ENCODE measurements at regions not wholly inside any gene's neighbourhood (a gene's known extent, or its start where the extent isn't known, plus 50 kb on each side); places are given as distances from the start of the nearest gene placed in this dataset.

- no peak for TF ChIP-seq MYBL2 (CRISPR knock-in tag; IDR thresholded peaks at IDR 0.05)
- TF ChIP-seq ZBTB43 (CRISPR knock-in tag; IDR thresholded peaks at IDR 0.05) = no peak
- TF ChIP-seq CTCF (IDR thresholded peaks at IDR 0.05) = no peak
- TF ChIP-seq SP1 (CRISPR knock-in tag; conservative IDR thresholded peaks at IDR 0.05) = no peak
- no peak for TF ChIP-seq KAT7 (CRISPR knock-in tag; IDR thresholded peaks at IDR 0.05; ENCODE audit: borderline replicate concordance)
- no peak for TF ChIP-seq CBFB (CRISPR knock-in tag; IDR thresholded peaks at IDR 0.05; ENCODE audit: low read depth)
- no peak for TF ChIP-seq TP53 (CRISPR knock-in tag; IDR thresholded peaks at IDR 0.05)
- TF ChIP-seq, protein P1, sequence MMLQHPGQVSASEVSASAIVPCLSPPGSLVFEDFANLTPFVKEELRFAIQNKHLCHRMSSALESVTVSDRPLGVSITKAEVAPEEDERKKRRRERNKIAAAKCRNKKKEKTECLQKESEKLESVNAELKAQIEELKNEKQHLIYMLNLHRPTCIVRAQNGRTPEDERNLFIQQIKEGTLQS (CRISPR knock-in tag; conservative IDR thresholded peaks at IDR 0.05) = no peak
- TF ChIP-seq FOXP1 (CRISPR knock-in tag; IDR thresholded peaks at IDR 0.05; ENCODE audit: borderline replicate concordance) = no peak
- TF ChIP-seq, protein P2, sequence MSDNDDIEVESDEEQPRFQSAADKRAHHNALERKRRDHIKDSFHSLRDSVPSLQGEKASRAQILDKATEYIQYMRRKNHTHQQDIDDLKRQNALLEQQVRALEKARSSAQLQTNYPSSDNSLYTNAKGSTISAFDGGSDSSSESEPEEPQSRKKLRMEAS (CRISPR knock-in tag; IDR thresholded peaks at IDR 0.05) = no peak
- no peak for TF ChIP-seq MXD4 (CRISPR knock-in tag; IDR thresholded peaks at IDR 0.05; ENCODE audit: borderline replicate concordance)
- TF ChIP-seq, protein P3, sequence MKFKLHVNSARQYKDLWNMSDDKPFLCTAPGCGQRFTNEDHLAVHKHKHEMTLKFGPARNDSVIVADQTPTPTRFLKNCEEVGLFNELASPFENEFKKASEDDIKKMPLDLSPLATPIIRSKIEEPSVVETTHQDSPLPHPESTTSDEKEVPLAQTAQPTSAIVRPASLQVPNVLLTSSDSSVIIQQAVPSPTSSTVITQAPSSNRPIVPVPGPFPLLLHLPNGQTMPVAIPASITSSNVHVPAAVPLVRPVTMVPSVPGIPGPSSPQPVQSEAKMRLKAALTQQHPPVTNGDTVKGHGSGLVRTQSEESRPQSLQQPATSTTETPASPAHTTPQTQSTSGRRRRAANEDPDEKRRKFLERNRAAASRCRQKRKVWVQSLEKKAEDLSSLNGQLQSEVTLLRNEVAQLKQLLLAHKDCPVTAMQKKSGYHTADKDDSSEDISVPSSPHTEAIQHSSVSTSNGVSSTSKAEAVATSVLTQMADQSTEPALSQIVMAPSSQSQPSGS (CRISPR knock-in tag; IDR thresholded peaks at IDR 0.05; ENCODE audit: borderline replicate concordance, low read depth) = no peak
- TF ChIP-seq ZBTB21 (CRISPR knock-in tag; IDR thresholded peaks at IDR 0.05; ENCODE audit: borderline replicate concordance) = no peak
These were observed 286.7 kb downstream of the SRGAP2C start for GRCh38 chr1:121471523-121471922.
